Fibroblast of skin of left biceps (primary cell): ENCODE measurements at regions not wholly inside any gene's neighbourhood (a gene's known extent, or its start where the extent isn't known, plus 50 kb on each side); places are given as distances from the start of the nearest gene placed in this dataset.
"Not testable (repeated sequence)": the region's sequence is repeated elsewhere in the genome, so short reads cannot be mapped to it uniquely, and the experiment has no call there.

Experiments
- DNase-seq, 2 experiments: peaks; one replicate each; pipeline ENCODE4 v3.0.0-alpha.2; 2013; ENCODE audit warnings: low read depth in 2 of 2

DNA sequence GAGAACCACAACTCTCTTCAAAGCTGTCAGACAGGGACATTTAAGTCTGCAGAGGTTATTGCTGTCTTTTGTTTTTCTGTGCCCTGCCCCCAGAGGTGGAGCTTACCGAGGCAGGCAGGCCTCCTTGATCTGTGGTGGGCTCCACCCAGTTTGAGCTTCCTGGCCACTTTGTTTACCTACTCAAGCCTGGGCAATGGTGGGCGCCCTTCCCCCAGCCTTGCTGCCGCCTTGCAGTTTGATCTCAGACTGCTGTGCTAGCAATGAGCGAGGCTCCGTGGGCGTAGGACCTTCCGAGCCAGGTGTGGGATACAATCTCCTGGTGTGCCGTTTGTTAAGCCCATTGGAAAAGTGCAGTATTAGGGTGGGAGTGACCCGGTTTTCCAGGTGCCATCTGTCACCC is 822.1 kb downstream of the KCNMA1 start:
- not testable (repeated sequence) for DNase-seq

DNA sequence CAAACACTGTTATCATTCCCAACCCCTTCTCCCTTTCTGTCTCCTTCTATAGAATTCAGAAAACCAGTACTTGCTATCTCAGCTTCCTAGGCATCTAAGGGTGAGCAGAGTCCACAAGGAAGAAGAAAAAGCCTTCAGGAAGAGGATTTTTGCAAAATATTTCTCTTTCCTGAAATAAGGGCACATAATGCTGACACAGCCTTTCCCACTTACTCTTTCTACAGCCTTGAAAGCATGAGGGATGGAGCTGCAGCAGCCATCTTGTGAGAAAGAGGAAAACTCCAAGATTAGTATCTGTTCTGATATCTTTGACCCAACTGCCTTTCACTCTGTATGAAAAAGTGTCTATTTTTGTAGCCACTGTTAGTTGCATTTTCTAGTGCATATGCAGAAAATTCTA is 826.2 kb downstream of the KCNMA1 start:
- no peak for DNase-seq

DNA sequence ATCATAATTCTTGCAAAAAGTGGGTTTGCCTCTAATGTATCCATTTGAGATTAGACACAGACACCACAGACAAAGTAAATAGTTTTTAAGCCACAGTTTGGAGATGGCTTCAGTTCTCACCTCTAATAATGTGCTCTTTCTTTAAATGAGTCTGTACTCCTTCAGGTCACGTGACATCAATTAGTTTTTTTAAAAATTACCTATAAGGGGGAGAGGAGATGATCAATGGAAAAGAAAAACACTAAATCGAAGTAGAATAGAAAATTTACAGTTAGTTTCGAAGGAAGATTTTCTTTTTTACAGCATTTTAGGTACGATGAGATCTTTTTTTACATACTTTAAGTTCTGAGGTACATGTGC is 849.2 kb downstream of the KCNMA1 start:
- no peak for DNase-seq

DNA sequence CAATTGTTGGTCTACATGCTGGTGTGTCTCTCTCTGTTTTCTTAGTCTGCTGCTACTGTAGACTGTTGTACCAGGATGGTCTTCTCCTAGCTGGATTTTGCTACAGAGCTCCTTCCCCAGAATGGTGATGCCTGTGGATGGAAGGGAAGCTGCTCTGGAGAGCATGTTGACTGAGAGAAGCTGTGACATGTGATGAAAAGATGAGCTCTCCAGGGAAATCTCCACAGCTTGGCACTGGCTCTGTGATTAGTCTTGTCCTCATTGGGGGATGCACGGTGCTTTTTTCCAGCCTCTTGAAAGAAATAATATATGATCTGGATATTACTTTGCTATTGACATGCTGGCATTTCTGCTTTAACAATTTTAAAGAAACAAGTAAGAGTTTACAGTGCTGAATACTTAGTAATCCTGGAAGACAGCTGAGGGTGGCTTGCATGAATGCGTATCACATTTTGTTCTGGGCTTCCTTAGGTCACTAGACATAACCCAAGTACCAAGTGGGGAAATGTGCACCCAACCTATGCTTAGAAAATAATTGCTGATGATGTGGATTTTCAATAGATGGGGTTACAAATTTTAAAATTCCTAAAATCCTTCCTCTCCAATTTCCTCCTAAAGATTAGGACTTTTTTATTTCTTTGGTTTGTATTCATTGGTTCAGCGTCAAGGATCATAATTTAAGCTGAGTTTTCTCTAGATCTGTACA is 849.7 kb downstream of the KCNMA1 start:
- DNase-seq: no peak

DNA sequence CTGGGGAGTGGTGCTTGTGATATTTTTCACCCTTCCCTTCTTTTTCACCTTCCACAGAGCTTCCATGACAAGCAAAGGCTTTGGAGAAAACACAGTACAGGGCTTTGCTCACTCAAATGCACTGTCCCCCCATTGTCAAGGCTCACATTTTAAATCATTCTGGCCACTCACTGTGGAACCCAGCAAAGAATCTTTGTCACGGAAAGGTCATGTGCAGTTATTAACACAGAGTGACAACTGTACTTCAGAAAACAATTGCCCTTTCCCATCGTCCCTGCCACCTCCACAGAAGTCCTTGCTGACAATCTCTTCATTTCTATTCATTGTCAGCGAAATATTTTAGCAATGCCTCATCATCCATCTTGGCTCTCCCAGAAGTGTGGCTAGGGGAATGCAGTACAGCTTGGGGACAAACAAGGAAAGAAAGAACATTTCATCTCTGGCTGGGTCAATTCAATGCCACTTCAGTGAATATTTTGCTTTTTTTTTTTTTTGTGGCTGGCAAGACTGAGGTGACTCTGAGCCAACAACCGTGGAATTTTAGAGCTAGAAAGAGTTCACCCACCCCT is 851.0 kb downstream of the KCNMA1 start:
- DNase-seq: no peak

DNA sequence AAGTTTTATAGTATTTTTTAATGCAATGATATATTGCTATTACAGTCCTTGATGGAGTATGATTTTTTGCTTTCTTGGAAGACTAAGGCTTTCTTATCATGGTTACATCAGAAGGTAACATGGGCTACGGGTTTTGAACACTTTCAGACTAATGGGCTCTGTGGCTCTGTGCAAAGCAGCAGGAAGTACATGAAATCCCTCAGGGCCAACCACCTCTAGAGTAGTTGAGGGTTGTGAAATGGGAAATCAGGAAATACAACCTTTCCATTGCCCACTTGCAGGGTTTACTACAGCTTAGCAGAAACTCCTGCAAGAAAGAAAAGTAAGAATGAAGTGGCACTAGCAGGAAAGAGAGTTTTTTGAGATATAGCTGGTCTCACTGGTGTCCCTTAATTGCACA is 853.5 kb downstream of the KCNMA1 start:
- no peak for DNase-seq

DNA sequence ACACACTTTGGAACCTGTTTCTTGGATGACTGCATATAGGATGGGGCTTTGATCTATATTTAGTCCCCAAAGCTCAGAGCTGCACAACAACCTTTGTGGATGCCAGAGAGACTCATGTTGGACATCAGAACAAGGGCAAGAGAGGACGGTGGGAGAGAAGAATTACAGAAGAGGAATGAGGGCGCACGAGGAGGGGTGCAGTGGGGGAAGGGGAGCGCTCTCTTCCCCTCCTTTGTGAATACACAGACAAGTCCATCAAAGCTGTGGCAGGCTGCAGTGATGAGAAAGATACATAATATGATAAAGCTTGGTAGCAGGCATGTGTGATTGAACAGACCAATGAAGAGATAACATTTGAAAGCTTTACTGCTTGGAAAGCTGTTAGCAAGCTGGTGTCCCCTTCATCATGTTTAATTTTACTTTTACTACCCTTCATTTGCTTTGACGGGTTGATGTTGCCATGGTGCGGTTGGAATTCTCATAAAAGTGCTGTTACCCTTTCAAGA is 857.8 kb downstream of the KCNMA1 start:
- no peak for DNase-seq

DNA sequence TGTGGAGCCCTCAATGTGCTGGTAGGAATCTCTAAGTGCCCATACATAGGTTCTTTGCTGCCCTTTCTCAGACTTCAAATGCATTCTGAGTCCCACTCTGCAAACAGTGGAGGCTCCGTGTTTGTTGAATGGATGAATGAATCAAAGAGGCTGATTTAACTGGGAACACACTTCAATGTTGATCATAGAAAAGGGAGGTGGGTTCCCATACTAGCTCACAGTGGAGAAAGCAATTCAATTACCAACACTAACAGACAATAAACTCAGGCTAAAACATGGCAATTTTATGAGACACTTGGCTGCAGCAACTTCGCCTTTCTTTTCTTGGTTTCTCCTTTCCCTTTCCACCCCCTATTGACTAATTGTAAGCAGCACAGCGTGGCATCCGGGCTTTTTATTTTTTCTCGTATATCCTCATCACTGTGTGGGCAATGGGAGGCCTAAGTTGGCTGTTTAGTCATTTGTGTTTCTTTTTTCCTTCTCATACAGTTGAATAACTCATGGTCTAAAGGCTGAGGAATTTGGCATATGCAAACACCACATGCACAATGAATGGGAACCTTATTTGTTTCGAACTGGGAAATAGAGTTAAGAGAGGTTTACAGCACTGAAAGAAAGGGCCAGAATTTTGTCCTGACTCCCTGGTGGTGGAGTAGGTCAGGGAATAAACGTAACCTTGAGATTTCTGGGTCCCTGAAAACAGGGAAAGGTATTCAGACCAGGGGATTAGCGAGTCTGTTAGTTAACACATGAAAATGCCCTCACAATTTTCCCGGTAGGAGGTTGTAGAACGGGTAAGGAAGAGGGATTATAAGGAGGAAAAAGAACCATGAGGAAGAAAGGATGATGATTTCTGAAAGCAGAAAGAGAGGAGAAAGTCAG is 858.5 kb downstream of the KCNMA1 start:
- peak; percentile 15 to 22 for DNase-seq

DNA sequence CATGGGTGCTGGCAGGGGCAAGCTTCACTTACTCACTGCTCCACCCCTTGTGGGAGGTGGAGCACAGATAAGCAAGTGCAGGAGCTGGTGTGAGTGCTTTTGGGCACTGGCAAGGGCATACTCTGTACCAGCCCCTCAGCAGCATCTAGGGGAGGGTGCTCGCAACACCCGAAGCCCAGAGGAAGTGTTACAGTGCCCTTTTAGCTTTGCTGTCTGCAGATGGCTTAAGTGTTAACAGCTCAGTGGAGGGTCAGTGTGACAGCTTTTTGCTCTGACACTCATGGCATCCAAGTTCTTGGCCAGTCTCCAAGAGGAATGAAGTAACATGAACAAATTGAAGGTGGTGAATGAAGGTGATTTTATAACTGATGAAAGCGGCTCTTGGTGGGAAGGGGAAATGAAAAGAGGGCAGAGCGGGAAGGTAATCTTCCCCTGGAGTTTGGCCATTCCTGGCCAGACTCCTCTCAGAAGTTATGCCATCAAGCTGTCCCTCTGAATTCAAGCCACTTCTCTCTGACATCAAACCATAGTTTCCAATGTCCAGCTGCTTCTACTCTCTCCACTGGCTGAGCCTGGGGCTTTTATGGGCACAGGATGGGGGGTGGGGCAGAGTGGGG is 862.5 kb downstream of the KCNMA1 start:
- no peak for DNase-seq

DNA sequence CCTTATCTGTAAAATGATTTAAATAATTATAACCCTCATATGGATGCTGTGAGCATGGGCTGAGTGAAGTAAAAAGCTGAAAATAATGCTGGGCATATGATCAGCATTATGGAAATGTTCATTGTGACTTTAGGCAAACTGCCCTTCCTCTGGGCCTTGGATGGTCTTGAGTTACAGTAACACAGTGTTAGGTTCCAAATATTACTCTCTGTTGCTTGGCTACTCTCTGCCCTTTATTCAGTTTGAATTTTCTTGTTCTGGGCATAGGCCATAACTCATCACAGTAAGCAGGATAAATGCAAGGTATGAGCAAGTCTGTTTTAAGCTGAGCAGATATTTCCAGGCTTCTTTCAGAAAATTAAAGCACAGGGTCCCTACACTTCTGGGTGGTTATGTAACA is 868.0 kb downstream of the KCNMA1 start:
- no peak for DNase-seq

DNA sequence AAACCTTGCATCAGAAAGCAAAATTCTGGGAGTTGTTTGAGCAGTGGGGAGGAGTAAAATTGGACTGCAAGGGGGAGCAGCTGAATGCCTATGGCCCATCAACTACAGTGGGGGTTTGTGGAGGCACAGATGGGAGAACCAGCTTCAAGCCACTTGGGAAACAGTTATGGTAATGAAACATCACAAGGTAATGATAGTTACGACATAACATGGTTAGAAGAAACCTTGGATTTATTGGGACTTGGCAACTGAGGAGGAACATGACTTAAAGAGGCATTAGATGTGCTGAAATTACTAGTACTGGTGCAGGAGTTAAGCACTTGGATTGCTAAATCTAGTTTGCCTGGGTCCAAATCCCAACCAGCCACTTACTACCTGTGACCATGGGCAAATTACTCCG is 868.4 kb downstream of the KCNMA1 start:
- no peak for DNase-seq

DNA sequence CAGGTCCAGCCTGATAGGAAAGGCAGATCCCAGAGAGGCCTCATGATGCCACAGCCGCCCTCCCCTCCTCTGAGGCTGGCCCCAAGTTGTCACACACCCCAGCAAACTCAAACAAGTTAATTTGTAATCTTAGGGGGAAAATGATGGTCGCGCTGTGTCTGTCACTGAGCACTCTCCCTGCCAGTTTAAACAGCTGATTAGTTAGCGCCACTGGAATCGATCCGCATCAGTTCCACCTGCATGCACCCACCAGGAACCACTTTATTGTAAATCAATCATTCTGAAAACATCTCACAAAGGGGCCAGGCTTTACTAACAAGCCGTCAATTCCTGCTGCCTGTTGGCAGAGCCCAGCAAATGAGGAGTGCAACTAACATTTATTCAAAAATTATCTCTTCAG is 870.9 kb downstream of the KCNMA1 start:
- DNase-seq: no peak

DNA sequence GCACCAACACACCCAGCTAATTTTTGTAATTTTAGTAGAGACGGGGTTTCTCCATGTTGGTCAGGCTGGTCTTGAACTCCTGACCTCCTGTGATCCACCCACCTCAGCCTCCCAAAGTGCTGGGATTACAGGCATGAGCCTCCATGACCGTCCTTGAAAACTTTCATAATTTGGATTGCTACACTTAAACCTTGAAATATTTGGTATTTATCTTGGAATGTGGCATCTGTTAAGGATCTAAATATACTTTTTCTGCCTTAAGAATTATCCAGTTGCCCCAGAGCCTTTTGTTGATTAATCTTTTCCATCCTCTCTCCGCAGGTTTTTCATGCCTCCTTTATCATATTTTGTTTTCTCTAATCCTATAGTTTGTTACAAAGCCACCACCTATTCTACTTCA is 872.7 kb downstream of the KCNMA1 start:
- not testable (repeated sequence) for DNase-seq

DNA sequence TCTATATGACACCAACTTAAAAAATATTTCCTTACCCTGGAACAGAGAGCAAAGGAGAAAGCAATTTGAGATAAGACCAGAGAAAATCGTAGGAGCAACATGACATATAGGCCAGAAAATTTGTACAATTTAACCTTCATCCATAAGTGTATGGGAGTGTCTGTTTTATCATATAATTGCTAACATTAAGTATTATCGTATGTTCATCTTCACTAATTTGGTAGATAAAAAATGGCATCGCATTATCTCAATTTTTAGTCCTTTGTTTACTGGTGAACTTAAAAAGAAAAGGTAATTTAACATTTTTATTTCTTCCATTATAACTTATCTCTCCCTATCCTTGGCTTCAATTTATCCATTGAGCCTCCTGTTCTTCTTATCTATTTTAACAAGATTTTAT is 873.4 kb downstream of the KCNMA1 start:
- DNase-seq: no peak

DNA sequence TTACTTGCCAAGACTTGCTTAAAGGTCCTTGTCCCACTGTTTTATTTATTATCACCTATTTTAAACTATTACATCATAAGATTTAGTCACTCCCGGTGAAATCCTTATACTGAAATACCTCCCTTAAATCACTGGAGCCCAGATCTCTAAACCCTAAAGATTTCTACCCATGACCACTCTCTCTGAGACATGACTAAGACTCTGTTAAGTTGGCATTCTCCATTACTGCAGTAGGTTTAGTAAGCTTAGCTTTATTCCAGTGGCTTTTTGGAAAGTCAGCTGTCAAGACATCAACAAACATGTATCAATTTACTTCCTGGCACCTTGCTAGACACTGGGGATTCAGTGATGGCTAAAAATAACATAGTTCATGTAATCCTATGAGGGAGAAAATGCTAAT is 874.2 kb downstream of the KCNMA1 start:
- DNase-seq: no peak

DNA sequence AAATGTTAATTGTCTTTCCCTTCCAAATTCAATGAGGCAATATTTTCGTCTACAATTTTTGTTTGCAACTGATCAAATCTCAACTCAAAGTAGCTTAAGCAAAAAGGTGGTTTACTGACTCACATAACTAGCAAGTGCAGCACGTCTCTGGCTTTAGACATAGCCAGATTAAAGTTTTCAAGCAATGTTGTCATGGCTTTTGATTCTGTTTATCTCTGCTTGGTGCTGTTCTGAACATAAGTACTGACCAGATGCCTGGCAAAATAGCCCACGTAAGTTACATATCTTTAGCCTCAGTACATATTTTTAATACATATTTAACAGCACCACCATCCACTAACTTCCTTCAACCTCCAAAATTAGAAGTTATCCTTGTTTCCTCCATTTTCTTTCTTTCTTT is 877.9 kb downstream of the KCNMA1 start:
- DNase-seq: no peak

DNA sequence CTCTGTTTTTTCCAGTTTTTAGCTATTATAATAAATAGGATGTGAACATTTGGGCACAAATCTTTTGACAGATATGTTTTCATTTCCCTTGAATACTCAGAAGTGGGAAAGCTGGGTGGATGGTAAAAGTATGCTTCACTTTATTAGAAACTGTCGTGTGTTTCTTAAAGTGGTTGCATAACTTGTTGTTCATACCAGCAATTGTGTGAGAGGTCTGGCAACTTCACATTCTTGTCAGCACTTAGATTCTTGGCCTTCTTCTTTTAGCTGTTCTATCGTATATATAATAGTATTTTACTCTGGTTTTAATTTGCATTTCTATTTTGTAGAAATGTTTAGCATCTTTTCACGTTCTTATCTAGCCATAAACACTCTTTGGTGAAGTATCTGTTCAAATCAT is 894.4 kb downstream of the KCNMA1 start:
- no peak for DNase-seq

DNA sequence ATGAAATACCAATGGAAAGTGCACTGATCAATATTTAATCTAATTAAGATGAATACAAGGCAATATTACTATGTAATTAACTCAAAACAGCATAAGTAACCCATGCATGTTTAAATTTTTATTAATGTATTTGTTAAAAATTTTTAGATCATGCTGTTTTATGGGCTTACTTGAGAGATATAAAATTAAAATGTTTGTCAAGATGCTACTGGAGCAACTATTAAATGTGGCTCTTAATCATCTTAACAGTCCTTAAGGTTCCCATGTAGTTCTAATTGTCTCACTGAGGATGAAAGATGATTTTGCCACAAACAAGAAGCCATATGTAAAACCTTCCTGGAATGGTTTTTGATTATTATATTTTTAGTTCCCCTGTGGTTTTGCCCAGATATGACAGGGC is 897.1 kb downstream of the KCNMA1 start:
- no peak for DNase-seq

DNA sequence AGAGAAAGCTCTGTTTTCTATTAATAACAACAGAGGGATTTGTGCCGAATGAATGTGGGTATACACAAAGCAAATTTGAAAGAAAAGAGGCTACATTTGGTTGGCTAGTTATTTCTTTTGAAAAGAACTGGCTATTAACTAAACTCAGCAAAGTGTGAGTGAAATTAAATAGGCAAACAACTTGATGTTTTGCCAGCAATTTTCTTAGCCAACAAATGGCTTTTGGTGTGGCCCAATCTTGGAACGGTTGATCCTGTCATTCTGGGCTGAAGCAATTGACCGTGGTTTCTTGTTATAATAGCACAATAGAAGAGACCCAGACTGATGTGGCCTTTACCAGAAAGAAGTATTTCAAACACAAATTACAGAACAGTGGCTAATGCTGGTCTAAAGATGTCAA is 898.6 kb downstream of the KCNMA1 start:
- no peak for DNase-seq

DNA sequence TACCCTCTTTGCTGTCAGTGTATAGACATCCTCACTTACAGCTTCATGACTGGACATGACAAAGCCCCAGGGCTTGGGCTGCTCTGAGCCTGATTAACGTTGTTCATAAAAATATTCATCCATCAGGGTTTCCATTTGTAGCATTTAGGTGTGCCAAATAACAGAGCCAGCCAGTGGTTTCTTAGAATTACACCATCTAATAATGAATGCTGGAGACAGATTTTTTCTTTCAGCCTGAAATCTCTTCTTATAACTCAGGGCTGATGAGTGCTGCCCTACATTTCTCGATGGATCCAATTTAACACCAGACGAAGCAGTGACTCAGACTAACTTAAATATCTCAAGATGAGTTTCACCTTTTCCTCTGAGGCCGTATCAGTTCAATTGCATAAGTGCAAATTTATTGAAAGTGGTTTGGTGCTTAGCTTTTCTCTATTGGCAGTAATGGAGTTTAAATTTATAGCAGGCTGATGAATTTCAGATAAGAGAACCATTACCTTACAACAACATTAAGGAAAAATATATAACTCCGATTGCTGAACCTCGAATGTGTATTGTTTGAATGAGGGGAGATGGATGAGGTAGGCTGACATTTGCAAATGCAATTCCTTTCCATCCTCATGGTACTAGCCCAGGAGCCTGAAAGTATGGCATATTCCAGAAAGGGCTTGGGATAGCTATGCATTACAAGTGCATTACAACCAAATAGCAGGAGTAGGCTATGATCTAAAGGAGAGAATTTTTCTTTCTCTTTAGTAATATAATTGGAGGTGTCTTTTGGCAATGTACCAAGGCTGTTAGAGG is 900.6 kb downstream of the KCNMA1 start:
- DNase-seq: peak; percentile 18 to 31

DNA sequence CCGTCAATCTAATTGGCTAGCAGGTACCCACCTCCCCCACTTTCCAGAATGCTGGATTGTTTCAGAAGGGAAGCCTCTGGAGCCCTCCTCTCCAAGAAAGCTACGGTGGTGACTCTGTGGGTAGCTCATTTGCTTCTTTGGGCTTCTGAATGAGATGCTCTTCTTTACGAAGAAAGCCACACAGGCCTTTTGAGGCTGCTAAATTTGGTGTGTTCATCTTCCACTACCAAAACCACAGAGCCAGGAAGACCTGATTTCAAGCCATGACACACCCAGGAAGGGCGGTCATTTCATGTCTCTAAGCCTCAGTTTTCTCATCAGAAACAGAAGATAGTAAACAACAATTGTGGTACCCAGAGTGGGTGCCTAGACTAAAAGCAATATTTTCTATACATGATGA is 901.2 kb downstream of the KCNMA1 start:
- no peak for DNase-seq

DNA sequence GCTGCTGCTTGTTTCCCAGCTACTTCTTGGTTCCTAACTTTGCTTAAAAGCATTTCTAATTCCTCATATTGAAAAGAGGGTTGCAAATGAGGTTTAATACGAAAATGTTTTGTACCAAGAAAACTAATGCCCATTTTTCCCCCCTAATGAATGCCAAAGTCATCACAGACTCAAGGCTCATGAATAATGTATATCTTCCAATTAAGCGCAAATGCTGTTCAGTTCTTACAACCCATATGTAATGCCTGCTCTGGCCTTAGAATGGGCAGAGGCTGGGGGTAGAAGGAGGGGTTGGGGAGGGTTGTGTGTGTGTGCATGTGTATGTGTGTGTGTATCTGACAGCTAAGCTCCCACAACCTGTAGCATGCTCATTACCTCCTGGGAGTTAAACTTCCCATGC is 901.7 kb downstream of the KCNMA1 start:
- DNase-seq: no peak
